ENCODE measurements at regions not wholly inside any gene's neighbourhood (a gene's known extent, or its start where the extent isn't known, plus 50 kb on each side); places are given as distances from the start of the nearest gene placed in this dataset.
A peak's percentile ranks its signal among the peaks of the same experiment; 100 is the strongest.

DNA sequence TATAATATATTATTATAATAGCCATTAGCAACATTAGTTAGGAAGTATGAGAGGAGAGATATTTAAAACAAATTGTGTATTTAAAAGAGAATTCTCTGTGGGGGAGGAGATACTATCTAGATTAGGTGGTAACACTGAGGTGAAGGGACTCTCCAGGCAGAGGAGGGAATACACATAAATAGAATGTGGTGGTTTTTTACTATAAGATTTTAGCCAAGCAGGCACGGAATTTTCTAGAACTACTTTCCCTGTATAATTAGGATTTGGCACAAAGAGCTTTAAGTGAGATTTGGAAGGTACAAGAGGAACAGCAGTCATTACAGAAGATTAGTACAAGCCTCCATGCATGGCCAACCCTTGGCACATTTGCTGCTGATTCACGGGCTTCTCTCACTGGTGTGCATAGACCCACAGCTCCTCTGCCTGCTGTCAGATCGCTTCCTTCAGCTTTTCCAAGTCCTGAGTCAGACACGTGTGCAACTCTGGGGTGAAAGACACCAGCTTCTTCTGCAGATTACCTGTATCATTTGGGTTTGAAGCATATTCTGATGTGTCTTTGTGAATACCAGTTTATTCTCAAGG lies 685.5 kb downstream of the KCTD8 start (continued):
- TF ChIP-seq, protein P1, sequence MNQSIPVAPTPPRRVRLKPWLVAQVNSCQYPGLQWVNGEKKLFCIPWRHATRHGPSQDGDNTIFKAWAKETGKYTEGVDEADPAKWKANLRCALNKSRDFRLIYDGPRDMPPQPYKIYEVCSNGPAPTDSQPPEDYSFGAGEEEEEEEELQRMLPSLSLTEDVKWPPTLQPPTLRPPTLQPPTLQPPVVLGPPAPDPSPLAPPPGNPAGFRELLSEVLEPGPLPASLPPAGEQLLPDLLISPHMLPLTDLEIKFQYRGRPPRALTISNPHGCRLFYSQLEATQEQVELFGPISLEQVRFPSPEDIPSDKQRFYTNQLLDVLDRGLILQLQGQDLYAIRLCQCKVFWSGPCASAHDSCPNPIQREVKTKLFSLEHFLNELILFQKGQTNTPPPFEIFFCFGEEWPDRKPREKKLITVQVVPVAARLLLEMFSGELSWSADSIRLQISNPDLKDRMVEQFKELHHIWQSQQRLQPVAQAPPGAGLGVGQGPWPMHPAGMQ (IDR thresholded peaks at IDR 0.05; ENCODE audit: borderline replicate concordance), result no peak
- TF ChIP-seq CREB1 (IDR thresholded peaks at IDR 0.05; ENCODE audit: low read depth) (no peak), IKZF2 (IDR thresholded peaks at IDR 0.05) (peak; percentile 57 to 76; a peak in 2 of 4 replicates), FOXM1 (IDR thresholded peaks at IDR 0.05; ENCODE audit: low read depth, low read length) (peak; percentile 51; the same call in 1 of the 2 replicates), CBX5 (IDR thresholded peaks at IDR 0.05; ENCODE audit: low read depth) (no peak), SUPT20H (IDR thresholded peaks at IDR 0.05; ENCODE audit: borderline replicate concordance, control insufficient read depth, low read depth, low read length) (no peak), ZNF384 (IDR thresholded peaks at IDR 0.05; ENCODE audit: borderline replicate concordance, low read depth, low read length) (no peak), PAX8 (IDR thresholded peaks at IDR 0.05) (no peak), TARDBP (IDR thresholded peaks at IDR 0.05; ENCODE audit: borderline replicate concordance) (no peak), HDAC2 (IDR thresholded peaks at IDR 0.05) (no peak), POLR2A (IDR thresholded peaks at IDR 0.05; ENCODE audit: low read depth, low read length) (no peak)
- TF ChIP-seq, protein P2, sequence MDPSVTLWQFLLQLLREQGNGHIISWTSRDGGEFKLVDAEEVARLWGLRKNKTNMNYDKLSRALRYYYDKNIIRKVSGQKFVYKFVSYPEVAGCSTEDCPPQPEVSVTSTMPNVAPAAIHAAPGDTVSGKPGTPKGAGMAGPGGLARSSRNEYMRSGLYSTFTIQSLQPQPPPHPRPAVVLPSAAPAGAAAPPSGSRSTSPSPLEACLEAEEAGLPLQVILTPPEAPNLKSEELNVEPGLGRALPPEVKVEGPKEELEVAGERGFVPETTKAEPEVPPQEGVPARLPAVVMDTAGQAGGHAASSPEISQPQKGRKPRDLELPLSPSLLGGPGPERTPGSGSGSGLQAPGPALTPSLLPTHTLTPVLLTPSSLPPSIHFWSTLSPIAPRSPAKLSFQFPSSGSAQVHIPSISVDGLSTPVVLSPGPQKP (IDR thresholded peaks at IDR 0.05; ENCODE audit: low read depth, low read length), result no peak
- TF ChIP-seq, protein P3, sequence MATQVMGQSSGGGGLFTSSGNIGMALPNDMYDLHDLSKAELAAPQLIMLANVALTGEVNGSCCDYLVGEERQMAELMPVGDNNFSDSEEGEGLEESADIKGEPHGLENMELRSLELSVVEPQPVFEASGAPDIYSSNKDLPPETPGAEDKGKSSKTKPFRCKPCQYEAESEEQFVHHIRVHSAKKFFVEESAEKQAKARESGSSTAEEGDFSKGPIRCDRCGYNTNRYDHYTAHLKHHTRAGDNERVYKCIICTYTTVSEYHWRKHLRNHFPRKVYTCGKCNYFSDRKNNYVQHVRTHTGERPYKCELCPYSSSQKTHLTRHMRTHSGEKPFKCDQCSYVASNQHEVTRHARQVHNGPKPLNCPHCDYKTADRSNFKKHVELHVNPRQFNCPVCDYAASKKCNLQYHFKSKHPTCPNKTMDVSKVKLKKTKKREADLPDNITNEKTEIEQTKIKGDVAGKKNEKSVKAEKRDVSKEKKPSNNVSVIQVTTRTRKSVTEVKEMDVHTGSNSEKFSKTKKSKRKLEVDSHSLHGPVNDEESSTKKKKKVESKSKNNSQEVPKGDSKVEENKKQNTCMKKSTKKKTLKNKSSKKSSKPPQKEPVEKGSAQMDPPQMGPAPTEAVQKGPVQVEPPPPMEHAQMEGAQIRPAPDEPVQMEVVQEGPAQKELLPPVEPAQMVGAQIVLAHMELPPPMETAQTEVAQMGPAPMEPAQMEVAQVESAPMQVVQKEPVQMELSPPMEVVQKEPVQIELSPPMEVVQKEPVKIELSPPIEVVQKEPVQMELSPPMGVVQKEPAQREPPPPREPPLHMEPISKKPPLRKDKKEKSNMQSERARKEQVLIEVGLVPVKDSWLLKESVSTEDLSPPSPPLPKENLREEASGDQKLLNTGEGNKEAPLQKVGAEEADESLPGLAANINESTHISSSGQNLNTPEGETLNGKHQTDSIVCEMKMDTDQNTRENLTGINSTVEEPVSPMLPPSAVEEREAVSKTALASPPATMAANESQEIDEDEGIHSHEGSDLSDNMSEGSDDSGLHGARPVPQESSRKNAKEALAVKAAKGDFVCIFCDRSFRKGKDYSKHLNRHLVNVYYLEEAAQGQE (IDR thresholded peaks at IDR 0.05; ENCODE audit: low read depth, low read length), result no peak
- TF ChIP-seq, protein P4, sequence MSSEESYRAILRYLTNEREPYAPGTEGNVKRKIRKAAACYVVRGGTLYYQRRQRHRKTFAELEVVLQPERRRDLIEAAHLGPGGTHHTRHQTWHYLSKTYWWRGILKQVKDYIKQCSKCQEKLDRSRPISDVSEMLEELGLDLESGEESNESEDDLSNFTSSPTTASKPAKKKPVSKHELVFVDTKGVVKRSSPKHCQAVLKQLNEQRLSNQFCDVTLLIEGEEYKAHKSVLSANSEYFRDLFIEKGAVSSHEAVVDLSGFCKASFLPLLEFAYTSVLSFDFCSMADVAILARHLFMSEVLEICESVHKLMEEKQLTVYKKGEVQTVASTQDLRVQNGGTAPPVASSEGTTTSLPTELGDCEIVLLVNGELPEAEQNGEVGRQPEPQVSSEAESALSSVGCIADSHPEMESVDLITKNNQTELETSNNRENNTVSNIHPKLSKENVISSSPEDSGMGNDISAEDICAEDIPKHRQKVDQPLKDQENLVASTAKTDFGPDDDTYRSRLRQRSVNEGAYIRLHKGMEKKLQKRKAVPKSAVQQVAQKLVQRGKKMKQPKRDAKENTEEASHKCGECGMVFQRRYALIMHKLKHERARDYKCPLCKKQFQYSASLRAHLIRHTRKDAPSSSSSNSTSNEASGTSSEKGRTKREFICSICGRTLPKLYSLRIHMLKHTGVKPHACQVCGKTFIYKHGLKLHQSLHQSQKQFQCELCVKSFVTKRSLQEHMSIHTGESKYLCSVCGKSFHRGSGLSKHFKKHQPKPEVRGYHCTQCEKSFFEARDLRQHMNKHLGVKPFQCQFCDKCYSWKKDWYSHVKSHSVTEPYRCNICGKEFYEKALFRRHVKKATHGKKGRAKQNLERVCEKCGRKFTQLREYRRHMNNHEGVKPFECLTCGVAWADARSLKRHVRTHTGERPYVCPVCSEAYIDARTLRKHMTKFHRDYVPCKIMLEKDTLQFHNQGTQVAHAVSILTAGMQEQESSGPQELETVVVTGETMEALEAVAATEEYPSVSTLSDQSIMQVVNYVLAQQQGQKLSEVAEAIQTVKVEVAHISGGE (CRISPR knock-in tag; IDR thresholded peaks at IDR 0.05), result no peak
- TF ChIP-seq, protein P5, sequence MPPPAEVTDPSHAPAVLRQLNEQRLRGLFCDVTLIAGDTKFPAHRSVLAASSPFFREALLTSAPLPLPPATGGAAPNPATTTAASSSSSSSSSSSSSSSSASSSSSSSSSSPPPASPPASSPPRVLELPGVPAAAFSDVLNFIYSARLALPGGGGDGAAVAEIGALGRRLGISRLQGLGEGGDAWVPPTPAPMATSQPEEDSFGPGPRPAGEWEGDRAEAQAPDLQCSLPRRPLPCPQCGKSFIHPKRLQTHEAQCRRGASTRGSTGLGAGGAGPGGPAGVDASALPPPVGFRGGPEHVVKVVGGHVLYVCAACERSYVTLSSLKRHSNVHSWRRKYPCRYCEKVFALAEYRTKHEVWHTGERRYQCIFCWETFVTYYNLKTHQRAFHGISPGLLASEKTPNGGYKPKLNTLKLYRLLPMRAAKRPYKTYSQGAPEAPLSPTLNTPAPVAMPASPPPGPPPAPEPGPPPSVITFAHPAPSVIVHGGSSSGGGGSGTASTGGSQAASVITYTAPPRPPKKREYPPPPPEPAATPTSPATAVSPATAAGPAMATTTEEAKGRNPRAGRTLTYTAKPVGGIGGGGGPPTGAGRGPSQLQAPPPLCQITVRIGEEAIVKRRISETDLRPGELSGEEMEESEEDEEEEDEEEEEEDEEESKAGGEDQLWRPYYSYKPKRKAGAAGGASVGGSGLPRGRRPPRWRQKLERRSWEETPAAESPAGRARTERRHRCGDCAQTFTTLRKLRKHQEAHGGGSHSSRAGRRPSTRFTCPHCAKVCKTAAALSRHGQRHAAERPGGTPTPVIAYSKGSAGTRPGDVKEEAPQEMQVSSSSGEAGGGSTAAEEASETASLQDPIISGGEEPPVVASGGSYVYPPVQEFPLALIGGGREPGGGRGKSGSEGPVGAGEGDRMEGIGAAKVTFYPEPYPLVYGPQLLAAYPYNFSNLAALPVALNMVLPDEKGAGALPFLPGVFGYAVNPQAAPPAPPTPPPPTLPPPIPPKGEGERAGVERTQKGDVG (CRISPR knock-in tag; IDR thresholded peaks at IDR 0.05), result no peak
- TF ChIP-seq, protein P6, sequence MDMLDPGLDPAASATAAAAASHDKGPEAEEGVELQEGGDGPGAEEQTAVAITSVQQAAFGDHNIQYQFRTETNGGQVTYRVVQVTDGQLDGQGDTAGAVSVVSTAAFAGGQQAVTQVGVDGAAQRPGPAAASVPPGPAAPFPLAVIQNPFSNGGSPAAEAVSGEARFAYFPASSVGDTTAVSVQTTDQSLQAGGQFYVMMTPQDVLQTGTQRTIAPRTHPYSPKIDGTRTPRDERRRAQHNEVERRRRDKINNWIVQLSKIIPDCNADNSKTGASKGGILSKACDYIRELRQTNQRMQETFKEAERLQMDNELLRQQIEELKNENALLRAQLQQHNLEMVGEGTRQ (IDR thresholded peaks at IDR 0.05; ENCODE audit: borderline replicate concordance, low read depth, low read length), result no peak

Measured in GM12878 (cell line).